ENCODE measurements at regions not wholly inside any gene's neighbourhood (a gene's known extent, or its start where the extent isn't known, plus 50 kb on each side); places are given as distances from the start of the nearest gene placed in this dataset.

GRCh38 chr17:62147284-62147683 is 82.2 kb upstream of the MED13 start:
- no peaks in the 10 kb centered on the region for H3K79me2 ChIP-seq (ENCODE audit: control insufficient read depth, insufficient read depth, low read length)
- dilution Hi-C loops (cut with MboI; ENCODE audit: extremely low pct_ligation_motif_present, low sequenced_read_pairs), result no loop called here
- no peak overlapping the region for H2AFZ ChIP-seq (ENCODE audit: control insufficient read depth, low read length)
- no peak overlapping the region for H3K27ac ChIP-seq (ENCODE audit: control insufficient read depth, insufficient read depth, low read length)
- H3K4me3 ChIP-seq (ENCODE audit: control insufficient read depth in 2 of 3, extremely low read depth in 1 of 3, insufficient read depth in 2 of 3, low read depth in 1 of 3, low read length in 3 of 3), result no peak overlapping the region
- no peaks in the 10 kb centered on the region for H3K36me3 ChIP-seq (ENCODE audit: control insufficient read depth in 2 of 2, extremely low read depth in 1 of 2, insufficient read depth in 2 of 2, low read length in 2 of 2)
- no peaks in the 10 kb centered on the region for H4K20me1 ChIP-seq (ENCODE audit: control insufficient read depth, extremely low read depth, insufficient read depth, low read length)
- H3K4me1 ChIP-seq (ENCODE audit: control insufficient read depth, extremely low read depth, insufficient read depth, low read length), result peaks cover 6% of the 10 kb centered on the region
- FAIRE-seq, result no peak
- no peak overlapping the region for H3K4me2 ChIP-seq (ENCODE audit: control insufficient read depth, extremely low read depth, insufficient read depth, low read depth, low read length)
- TF ChIP-seq EZH2 (IDR thresholded peaks at IDR 0.05; ENCODE audit: low read length) (no peak), CTCF (optimal IDR thresholded peaks at IDR 0.05 in 1 of 3, IDR thresholded peaks at IDR 0.05 in 1 of 3, conservative IDR thresholded peaks at IDR 0.05 in 1 of 3; ENCODE audit: extremely low read depth in 1 of 3, insufficient read depth in 2 of 3, low read length in 3 of 3) (no peak)
- no peak overlapping the region for H3K9ac ChIP-seq (ENCODE audit: control insufficient read depth, extremely low read depth, insufficient read depth, low read length)
- no peaks in the 10 kb centered on the region for H3K9me1 ChIP-seq (ENCODE audit: control insufficient read depth, extremely low read depth, insufficient read depth, low read length)
- DNase-seq (ENCODE audit: low read depth, low spot score), result no peak
- no peaks in the 10 kb centered on the region for H3K9me3 ChIP-seq (ENCODE audit: control insufficient read depth, low read depth, low read length)
- H3K27me3 ChIP-seq (ENCODE audit: control insufficient read depth, extremely low read depth, insufficient read depth, low read length), result no peaks in the 10 kb centered on the region

- H3K4me3 ChIP-seq (ENCODE audit: control insufficient read depth in 2 of 3, extremely low read depth in 1 of 3, insufficient read depth in 2 of 3, low read depth in 1 of 3, low read length in 3 of 3), result no peak overlapping the region
- no peak overlapping the region for H3K4me2 ChIP-seq (ENCODE audit: control insufficient read depth, extremely low read depth, insufficient read depth, low read depth, low read length)
- DNase-seq (ENCODE audit: low read depth, low spot score) (no peak), FAIRE-seq (no peak)
- no peaks in the 10 kb centered on the region for H4K20me1 ChIP-seq (ENCODE audit: control insufficient read depth, extremely low read depth, insufficient read depth, low read length)
- no peak overlapping the region for H2AFZ ChIP-seq (ENCODE audit: control insufficient read depth, low read length)
- TF ChIP-seq EZH2 (IDR thresholded peaks at IDR 0.05; ENCODE audit: low read length) (no peak), CTCF (optimal IDR thresholded peaks at IDR 0.05 in 1 of 3, IDR thresholded peaks at IDR 0.05 in 1 of 3, conservative IDR thresholded peaks at IDR 0.05 in 1 of 3; ENCODE audit: extremely low read depth in 1 of 3, insufficient read depth in 2 of 3, low read length in 3 of 3) (no peak)
- H3K79me2 ChIP-seq (ENCODE audit: control insufficient read depth, insufficient read depth, low read length), result no peaks in the 10 kb centered on the region
- no peaks in the 10 kb centered on the region for H3K9me1 ChIP-seq (ENCODE audit: control insufficient read depth, extremely low read depth, insufficient read depth, low read length)
- H3K36me3 ChIP-seq (ENCODE audit: control insufficient read depth in 2 of 2, extremely low read depth in 1 of 2, insufficient read depth in 2 of 2, low read length in 2 of 2), result no peaks in the 10 kb centered on the region
- dilution Hi-C loops (cut with MboI; ENCODE audit: extremely low pct_ligation_motif_present, low sequenced_read_pairs), result no loop called here
- H3K27me3 ChIP-seq (ENCODE audit: control insufficient read depth, extremely low read depth, insufficient read depth, low read length), result peaks cover 26% of the 10 kb centered on the region
- no peaks in the 10 kb centered on the region for H3K9me3 ChIP-seq (ENCODE audit: control insufficient read depth, low read depth, low read length)
- H3K9ac ChIP-seq (ENCODE audit: control insufficient read depth, extremely low read depth, insufficient read depth, low read length), result no peak overlapping the region
- H3K27ac ChIP-seq (ENCODE audit: control insufficient read depth, insufficient read depth, low read length), result no peak overlapping the region
- no peaks in the 10 kb centered on the region for H3K4me1 ChIP-seq (ENCODE audit: control insufficient read depth, extremely low read depth, insufficient read depth, low read length)
Measured at GRCh38 chr17:62140836-62141235, 75.8 kb upstream of the MED13 start.

All from keratinocyte (primary cell).